Stimulated activated memory B cell treated with anti-CD40 and anti-IgM and Interleukin-4, amounts not matched to agents 10 μg/mL and 1 μg/mL and 100 μg/mL, for 72 hours (primary cell): ENCODE measurements at regions not wholly inside any gene's neighbourhood (a gene's known extent, or its start where the extent isn't known, plus 50 kb on each side); places are given as distances from the start of the nearest gene placed in this dataset.

Experiments used
- ATAC-seq: fragments of 150-1000 bp; cut with Tn5 transposase; 2 replicates; pipeline ENCODE4 v1.10.0; 2021
- H3K27ac Mint-ChIP-seq: one replicate; pipeline ENCODE4 v1.8.0; 2022; ENCODE audit warnings: mild to moderate bottlenecking, mixed read lengths
- H3K27me3 Mint-ChIP-seq: one replicate; pipeline ENCODE4 v1.8.0; 2022; ENCODE audit warnings: mixed read lengths
- H3K36me3 Mint-ChIP-seq: one replicate; pipeline ENCODE4 v1.8.0; 2022; ENCODE audit warnings: mixed read lengths
- H3K4me1 Mint-ChIP-seq: one replicate; pipeline ENCODE4 v1.8.0; 2022; ENCODE audit warnings: mixed read lengths
- H3K4me3 Mint-ChIP-seq: one replicate; pipeline ENCODE4 v1.8.0; 2022; ENCODE audit warnings: mild to moderate bottlenecking, moderate library complexity, mixed read lengths
- H3K9me3 Mint-ChIP-seq: one replicate; pipeline ENCODE4 v1.8.0; 2022; ENCODE audit warnings: mixed read lengths

- no peaks in the 10 kb centered on the region for H3K36me3 Mint-ChIP-seq
- no peak for ATAC-seq
- no peak overlapping the region for H3K4me3 Mint-ChIP-seq
- peaks cover 4% of the 10 kb centered on the region for H3K9me3 Mint-ChIP-seq
- peaks cover under 1% of the 10 kb centered on the region for H3K27me3 Mint-ChIP-seq
- H3K27ac Mint-ChIP-seq, result peak overlapping the region; percentile 36
- peaks cover 36% of the 10 kb centered on the region for H3K4me1 Mint-ChIP-seq
These were observed 93.2 kb upstream of the PKDCC start for GRCh38 chr2:41954304-41955291.

DNA sequence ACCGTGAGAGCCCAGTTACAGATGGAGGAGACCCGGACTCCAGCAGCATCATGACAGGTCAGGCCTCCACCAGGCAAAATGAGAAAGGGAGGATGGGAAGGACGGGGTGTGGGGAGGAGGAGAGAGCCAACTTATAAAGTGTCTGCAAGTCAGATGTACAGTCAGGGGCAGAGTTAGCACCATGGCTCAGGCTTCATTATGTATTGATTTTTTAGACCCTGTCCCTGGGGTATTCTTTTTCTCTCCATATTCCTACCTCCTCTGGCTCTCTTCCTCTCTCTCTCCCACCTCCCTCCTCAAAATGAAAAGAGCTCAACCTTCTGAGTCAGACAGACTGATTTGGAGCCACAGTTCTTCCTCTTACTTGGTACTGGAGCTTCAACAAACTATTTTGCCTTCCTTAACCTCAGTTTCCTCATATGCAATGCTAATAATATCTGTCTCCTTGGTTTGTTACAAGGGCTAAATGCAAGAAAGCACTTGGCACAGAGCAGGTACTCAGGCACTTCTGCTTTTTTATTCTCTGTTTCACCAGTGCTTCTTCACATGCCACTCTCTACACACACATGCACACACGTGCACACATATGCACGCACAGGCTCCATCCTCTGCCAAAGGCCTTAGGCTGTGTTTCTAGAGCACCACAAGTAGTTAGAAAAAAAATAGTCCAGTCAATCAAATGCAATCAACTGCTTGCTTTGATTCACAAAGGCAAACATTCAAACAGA is 92.3 kb upstream of the PKDCC start:
- peak overlapping the region; percentile 36 for H3K27ac Mint-ChIP-seq
- H3K4me3 Mint-ChIP-seq, result no peak overlapping the region
- H3K9me3 Mint-ChIP-seq, result peaks cover 4% of the 10 kb centered on the region
- H3K4me1 Mint-ChIP-seq, result peaks cover 36% of the 10 kb centered on the region
- no peaks in the 10 kb centered on the region for H3K36me3 Mint-ChIP-seq
- peaks cover 9% of the 10 kb centered on the region for H3K27me3 Mint-ChIP-seq
- peak; percentile 81 for ATAC-seq

DNA sequence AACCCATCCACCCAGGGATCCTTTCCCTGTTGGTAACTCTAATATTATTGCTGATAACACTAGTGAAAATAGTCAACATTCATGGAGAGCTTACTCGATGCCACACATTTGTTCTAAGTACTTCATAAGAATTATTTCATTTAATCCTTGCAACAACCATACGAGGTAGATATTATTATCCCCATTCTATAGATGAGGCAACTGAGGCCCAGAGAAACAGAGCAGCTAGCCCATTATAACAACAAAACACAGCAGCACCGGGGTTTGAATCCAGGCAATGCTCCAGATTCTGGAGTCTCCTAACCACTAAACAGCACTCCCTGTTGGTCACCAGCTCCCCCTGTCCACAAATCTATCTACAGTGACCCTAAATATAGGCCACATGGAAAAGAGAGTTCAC is 90.4 kb upstream of the PKDCC start:
- no peak for ATAC-seq
- Mint-ChIP-seq H3K4me3 (no peak overlapping the region), H3K27me3 (peaks cover 13% of the 10 kb centered on the region), H3K9me3 (peaks cover 4% of the 10 kb centered on the region), H3K4me1 (peaks cover 34% of the 10 kb centered on the region), H3K27ac (no peak overlapping the region), H3K36me3 (no peaks in the 10 kb centered on the region)

DNA sequence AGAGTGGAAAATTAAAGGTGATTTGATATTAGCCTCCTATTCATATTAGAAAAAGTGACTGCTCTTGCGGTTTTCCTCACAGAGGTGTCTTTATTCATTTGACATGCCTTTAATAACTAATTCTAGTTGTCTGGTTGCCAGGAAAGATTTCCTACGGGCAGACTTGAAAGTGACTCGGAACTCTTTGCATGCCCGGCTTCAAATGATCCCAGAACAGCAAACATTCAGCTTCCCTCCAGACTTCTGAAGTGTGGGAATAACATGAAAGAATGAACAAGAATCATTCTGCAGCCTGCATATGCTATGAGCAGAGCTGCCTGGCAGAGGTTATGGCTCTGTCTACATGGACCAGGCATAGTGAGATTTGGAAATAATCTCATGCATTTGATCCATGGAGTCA is 89.6 kb upstream of the PKDCC start:
- H3K36me3 Mint-ChIP-seq, result no peaks in the 10 kb centered on the region
- no peak overlapping the region for H3K4me3 Mint-ChIP-seq
- peaks cover 26% of the 10 kb centered on the region for H3K4me1 Mint-ChIP-seq
- H3K27me3 Mint-ChIP-seq, result peaks cover 13% of the 10 kb centered on the region
- no peak overlapping the region for H3K27ac Mint-ChIP-seq
- H3K9me3 Mint-ChIP-seq, result peaks cover 4% of the 10 kb centered on the region
- ATAC-seq, result no peak

- Mint-ChIP-seq H3K9me3 (peaks cover 4% of the 10 kb centered on the region), H3K36me3 (no peaks in the 10 kb centered on the region), H3K4me3 (no peak overlapping the region), H3K27me3 (peaks cover 13% of the 10 kb centered on the region), H3K4me1 (peaks cover 21% of the 10 kb centered on the region), H3K27ac (no peak overlapping the region)
- no peak for ATAC-seq
These were observed 89.0 kb upstream of the PKDCC start for GRCh38 chr2:41958775-41959174.

GRCh38 chr2:41959760-41960159 is 88.1 kb upstream of the PKDCC start:
- ATAC-seq, result no peak
- peaks cover 12% of the 10 kb centered on the region for H3K4me1 Mint-ChIP-seq
- H3K4me3 Mint-ChIP-seq, result no peak overlapping the region
- H3K9me3 Mint-ChIP-seq, result peaks cover 4% of the 10 kb centered on the region
- peaks cover 13% of the 10 kb centered on the region for H3K27me3 Mint-ChIP-seq
- H3K27ac Mint-ChIP-seq, result no peak overlapping the region
- no peaks in the 10 kb centered on the region for H3K36me3 Mint-ChIP-seq

DNA sequence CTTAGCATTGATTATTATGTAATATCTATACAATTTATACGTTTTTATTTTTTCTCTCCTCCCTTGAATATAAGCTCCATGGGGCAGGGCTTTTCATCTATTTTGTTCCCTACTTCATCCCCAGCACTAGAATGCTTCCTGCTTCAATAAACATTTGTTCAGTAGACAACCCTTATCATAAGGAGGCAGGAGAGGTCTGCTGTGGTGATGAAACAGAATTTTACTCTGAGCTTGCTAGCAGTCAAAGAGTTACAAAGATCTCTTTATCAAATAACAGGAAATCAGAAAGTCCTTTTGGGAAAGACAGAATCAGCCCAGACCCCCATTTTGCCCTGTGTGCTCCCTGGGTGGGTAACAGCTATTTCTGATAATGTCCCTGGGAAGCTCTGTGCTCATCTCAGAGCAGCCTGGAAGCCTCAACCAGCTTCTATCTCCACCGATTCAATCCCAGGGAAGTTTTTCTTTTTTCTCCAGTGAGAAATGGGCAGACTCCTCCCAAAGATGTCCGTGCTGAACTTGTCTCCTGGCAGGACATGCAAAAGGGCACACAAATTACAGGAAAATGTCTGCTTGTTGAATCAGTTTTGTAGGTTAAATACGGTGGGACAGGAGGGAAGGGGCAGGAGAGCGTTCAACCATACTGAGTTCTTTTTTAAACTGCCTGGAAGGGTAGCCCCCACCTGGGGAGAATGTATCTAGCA is 84.7 kb upstream of the PKDCC start:
- ATAC-seq, result no peak
- H3K27ac Mint-ChIP-seq, result no peak overlapping the region

GRCh38 chr2:41963661-41964525 is 83.9 kb upstream of the PKDCC start:
- peaks cover 31% of the 10 kb centered on the region for H3K27me3 Mint-ChIP-seq
- H3K36me3 Mint-ChIP-seq, result no peaks in the 10 kb centered on the region
- H3K4me1 Mint-ChIP-seq, result no peaks in the 10 kb centered on the region

More for the DNA sequence above, 84.7 kb upstream of the PKDCC start:
- Mint-ChIP-seq H3K4me1 (no peaks in the 10 kb centered on the region), H3K27me3 (peaks cover 31% of the 10 kb centered on the region), H3K4me3 (no peak overlapping the region), H3K9me3 (no peaks in the 10 kb centered on the region), H3K36me3 (no peaks in the 10 kb centered on the region)

DNA sequence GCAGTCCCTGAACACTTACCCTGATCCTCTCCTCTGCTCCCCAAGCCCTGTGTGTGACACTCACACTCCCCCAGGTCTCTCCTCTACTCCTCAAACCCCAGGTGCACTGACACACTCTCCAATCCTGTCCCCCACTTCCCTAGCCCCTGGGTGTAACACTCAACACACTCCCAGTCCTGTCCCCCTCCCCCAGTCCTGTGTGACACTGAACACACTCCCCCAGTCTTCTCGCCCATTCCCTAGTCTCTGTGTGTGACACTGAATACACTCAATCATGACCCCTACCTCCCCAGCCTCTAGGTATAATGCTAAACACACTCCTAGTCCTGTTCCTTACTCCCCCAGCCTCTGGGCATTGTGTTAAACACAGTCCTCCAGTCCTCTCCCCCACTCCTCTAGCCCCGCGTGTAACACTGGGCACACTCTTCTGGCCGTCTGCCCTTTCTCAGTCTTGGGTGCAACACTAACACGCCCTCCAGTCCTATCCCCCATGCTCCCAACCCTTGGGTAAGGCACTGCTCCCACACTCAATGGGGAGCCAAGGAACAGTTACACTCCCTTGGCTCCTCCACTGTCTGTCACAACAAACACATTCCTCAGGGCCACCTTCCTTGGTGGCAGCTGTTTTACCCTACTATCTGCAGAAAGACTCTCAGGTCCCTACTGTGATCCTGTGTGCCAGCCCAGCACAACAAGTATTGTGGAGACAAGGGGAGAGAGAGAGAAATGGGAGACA is 82.5 kb upstream of the PKDCC start:
- no peak overlapping the region for H3K27ac Mint-ChIP-seq
- no peaks in the 10 kb centered on the region for H3K4me1 Mint-ChIP-seq
- H3K27me3 Mint-ChIP-seq, result peaks cover 29% of the 10 kb centered on the region
- no peak overlapping the region for H3K4me3 Mint-ChIP-seq
- no peaks in the 10 kb centered on the region for H3K9me3 Mint-ChIP-seq
- peak; percentile 21 for ATAC-seq
- H3K36me3 Mint-ChIP-seq, result no peaks in the 10 kb centered on the region

More at GRCh38 chr2:41963661-41964525, 83.9 kb upstream of the PKDCC start:
- Mint-ChIP-seq H3K9me3 (no peaks in the 10 kb centered on the region), H3K27ac (no peak overlapping the region), H3K4me3 (no peak overlapping the region)
- ATAC-seq, result no peak

DNA sequence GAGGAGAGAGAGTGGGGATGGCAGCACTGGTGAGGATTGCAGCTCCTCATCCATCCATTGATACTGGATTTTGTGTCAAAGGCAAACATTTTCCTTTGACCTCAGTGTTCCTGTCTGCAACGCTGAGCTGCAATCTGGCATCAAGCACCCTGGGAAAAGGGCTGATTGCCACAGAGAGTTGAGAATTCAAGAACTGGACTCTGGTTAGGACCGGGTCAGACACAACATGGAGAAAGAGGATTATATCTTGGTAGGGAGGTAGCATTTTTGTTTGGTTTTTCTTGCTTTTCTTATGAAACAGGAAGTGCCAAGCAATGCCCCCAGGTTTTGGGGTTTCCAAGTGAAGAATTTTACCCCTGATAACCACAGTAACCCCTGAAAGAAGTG is 81.9 kb upstream of the PKDCC start:
- Mint-ChIP-seq H3K27me3 (peaks cover 29% of the 10 kb centered on the region), H3K9me3 (no peaks in the 10 kb centered on the region), H3K27ac (no peak overlapping the region), H3K4me1 (no peaks in the 10 kb centered on the region), H3K36me3 (no peaks in the 10 kb centered on the region), H3K4me3 (no peak overlapping the region)
- no peak for ATAC-seq

GRCh38 chr2:41966431-41966893 is 81.4 kb upstream of the PKDCC start:
- no peaks in the 10 kb centered on the region for H3K4me1 Mint-ChIP-seq
- H3K27ac Mint-ChIP-seq, result no peak overlapping the region
- H3K9me3 Mint-ChIP-seq, result no peaks in the 10 kb centered on the region
- peak; percentile 27 for ATAC-seq
- no peak overlapping the region for H3K4me3 Mint-ChIP-seq
- no peaks in the 10 kb centered on the region for H3K36me3 Mint-ChIP-seq
- H3K27me3 Mint-ChIP-seq, result peaks cover 35% of the 10 kb centered on the region

- H3K4me1 Mint-ChIP-seq, result no peaks in the 10 kb centered on the region
These were observed 80.9 kb upstream of the PKDCC start for GRCh38 chr2:41966920-41967319.

DNA sequence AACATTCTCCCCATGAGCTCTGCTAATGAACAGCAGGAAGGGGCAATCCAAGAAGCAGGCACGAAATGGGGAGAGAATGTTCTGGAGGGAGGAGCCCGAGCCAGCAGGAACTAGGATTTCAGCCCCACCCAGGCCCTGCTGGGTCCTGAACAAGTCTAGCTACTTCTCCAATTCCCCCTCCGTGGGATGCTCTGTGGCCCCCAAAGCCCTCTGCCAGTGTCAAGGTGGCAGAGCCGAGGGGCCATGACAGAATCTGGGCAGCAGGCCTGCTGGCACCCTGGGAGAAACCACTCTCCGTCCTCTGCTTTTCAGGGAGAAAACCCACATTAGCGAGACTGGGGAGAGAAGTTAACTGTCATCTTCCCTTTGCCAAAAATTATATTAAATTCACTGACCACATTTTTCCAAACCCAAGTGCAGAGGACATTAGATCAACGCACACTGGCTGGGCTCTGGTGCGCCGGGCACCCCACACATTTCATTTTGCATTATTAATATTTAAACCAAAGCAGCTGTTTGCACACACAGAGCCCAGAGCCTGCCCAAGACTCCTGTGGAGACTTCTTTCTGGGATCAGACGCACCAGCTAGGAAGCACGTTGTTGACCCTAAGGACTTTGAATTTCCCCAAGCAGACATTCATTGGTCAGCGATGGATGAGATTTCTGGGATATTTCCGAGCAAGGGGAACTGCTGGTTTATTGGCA is 80.2 kb upstream of the PKDCC start:
- no peaks in the 10 kb centered on the region for H3K4me1 Mint-ChIP-seq
- H3K27me3 Mint-ChIP-seq, result peaks cover 47% of the 10 kb centered on the region
- no peaks in the 10 kb centered on the region for H3K36me3 Mint-ChIP-seq
- no peak overlapping the region for H3K4me3 Mint-ChIP-seq
- H3K27ac Mint-ChIP-seq, result no peak overlapping the region
- H3K9me3 Mint-ChIP-seq, result no peaks in the 10 kb centered on the region
- ATAC-seq, result no peak

More at GRCh38 chr2:41966920-41967319, 80.9 kb upstream of the PKDCC start:
- Mint-ChIP-seq H3K27me3 (peaks cover 39% of the 10 kb centered on the region), H3K4me3 (no peak overlapping the region), H3K9me3 (no peaks in the 10 kb centered on the region), H3K36me3 (no peaks in the 10 kb centered on the region), H3K27ac (no peak overlapping the region)
- peak; percentile 9 for ATAC-seq
